GM21423 (cell line): ENCODE measurements at regions not wholly inside any gene's neighbourhood (a gene's known extent, or its start where the extent isn't known, plus 50 kb on each side); places are given as distances from the start of the nearest gene placed in this dataset.

Experiments
- ATAC-seq: cut with Tn5 transposase; IDR thresholded peaks from one replicate; pipeline ENCODE4 v1.9.1; 2021; ENCODE audit warnings: mild to moderate bottlenecking, moderate library complexity; ENCODE audit not compliant: unreplicated experiment

- ATAC-seq: no peak
Observed at GRCh38 chr3:176574786-176575185, 622.5 kb downstream of the TBL1XR1 start.

GRCh38 chr3:176571926-176572325 lies 625.4 kb downstream of the TBL1XR1 start:
- ATAC-seq: no peak

- no peak for ATAC-seq
Observed at GRCh38 chr3:176570992-176571391, 626.3 kb downstream of the TBL1XR1 start.

GRCh38 chr3:176568189-176568588 lies 629.1 kb downstream of the TBL1XR1 start:
- no peak for ATAC-seq

- ATAC-seq: no peak
Observed at GRCh38 chr3:176566757-176567156, 630.5 kb downstream of the TBL1XR1 start.

GRCh38 chr3:176562331-176562730 lies 635.0 kb downstream of the TBL1XR1 start:
- ATAC-seq: no peak

GRCh38 chr3:176561826-176562225 lies 635.5 kb downstream of the TBL1XR1 start:
- ATAC-seq: no peak

- ATAC-seq: no peak
Observed at GRCh38 chr3:176554791-176555654, 642.3 kb downstream of the TBL1XR1 start.

- ATAC-seq: no peak
Observed at GRCh38 chr3:176554264-176554663, 643.0 kb downstream of the TBL1XR1 start.

GRCh38 chr3:176526942-176527341 lies 670.3 kb downstream of the TBL1XR1 start:
- no peak for ATAC-seq

- no peak for ATAC-seq
Observed at GRCh38 chr3:176526225-176526624, 671.1 kb downstream of the TBL1XR1 start.

- ATAC-seq: no peak
Observed at GRCh38 chr3:176523114-176523513, 674.2 kb downstream of the TBL1XR1 start.

- no peak for ATAC-seq
Observed at GRCh38 chr3:176522436-176522835, 674.8 kb downstream of the TBL1XR1 start.

GRCh38 chr3:176521531-176522175 lies 675.6 kb downstream of the TBL1XR1 start:
- ATAC-seq: no peak

GRCh38 chr3:176514297-176514696 lies 683.0 kb downstream of the TBL1XR1 start:
- ATAC-seq: no peak

GRCh38 chr3:176513604-176514003 lies 683.7 kb downstream of the TBL1XR1 start:
- ATAC-seq: no peak

- no peak for ATAC-seq
Observed at GRCh38 chr3:176512037-176512436, 685.2 kb downstream of the TBL1XR1 start.

- ATAC-seq: no peak
Observed at GRCh38 chr3:176510097-176510496, 687.2 kb downstream of the TBL1XR1 start.

GRCh38 chr3:176505878-176506621 lies 691.2 kb downstream of the TBL1XR1 start:
- no peak for ATAC-seq

GRCh38 chr3:176491084-176491483 lies 706.2 kb downstream of the TBL1XR1 start:
- no peak for ATAC-seq

GRCh38 chr3:176490357-176490756 lies 706.9 kb downstream of the TBL1XR1 start:
- no peak for ATAC-seq

- no peak for ATAC-seq
Observed at GRCh38 chr3:176479248-176479647, 718.0 kb downstream of the TBL1XR1 start.
